NB4 (cell line): ENCODE measurements at regions not wholly inside any gene's neighbourhood (a gene's known extent, or its start where the extent isn't known, plus 50 kb on each side); places are given as distances from the start of the nearest gene placed in this dataset.

Experiments used
- DNase-seq: peaks from one replicate; pipeline ENCODE4 v3.0.0; 2010; ENCODE audit warnings: low read depth
- H3K4me3 ChIP-seq: one replicate; pipeline ENCODE4 v1.5.1; 2011; ENCODE audit warnings: mild to moderate bottlenecking, low read depth, low read length, moderate library complexity
- CTCF ChIP-seq: IDR thresholded peaks from one replicate; pipeline ENCODE4 v1.5.1; 2012; ENCODE audit warnings: low read depth, low read length
- MYC ChIP-seq: IDR thresholded peaks from 2 replicates; pipeline ENCODE4 v1.6.1; 2011; ENCODE audit warnings: low read depth, low read length
- POLR2A ChIP-seq: IDR thresholded peaks from 2 replicates; pipeline ENCODE4 v1.6.1; 2011; ENCODE audit warnings: mild to moderate bottlenecking; ENCODE audit not compliant: insufficient read length; ENCODE audit errors: extremely low read depth
- TF ChIP-seq, protein P1 (sequence below): IDR thresholded peaks from 2 replicates; pipeline ENCODE4 v1.6.1; 2011; ENCODE audit warnings: low read depth, low read length

DNA sequence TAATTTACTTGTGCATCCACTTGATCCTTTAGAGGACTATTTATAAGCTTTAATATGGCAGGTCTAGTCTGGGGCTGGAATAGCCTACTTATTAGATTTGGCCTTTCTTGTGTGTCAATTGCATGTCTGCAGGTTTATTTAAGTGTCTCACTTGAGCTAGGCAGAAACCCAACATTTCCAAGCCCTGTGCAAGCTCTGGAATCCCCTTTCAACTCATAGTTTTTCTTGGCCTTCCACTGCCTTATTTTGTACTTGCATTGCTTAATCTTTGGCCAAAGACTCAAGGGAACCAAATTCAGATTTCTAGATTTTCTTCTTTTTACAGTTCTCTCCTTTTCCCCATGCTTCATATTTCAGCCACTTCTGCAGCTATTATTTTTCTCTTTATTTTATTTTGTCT, 102.4 kb upstream of the RFX3 start:
- no peak for DNase-seq
- TF ChIP-seq CTCF (no peak), MYC (no peak), POLR2A (no peak)
- TF ChIP-seq, protein P1, sequence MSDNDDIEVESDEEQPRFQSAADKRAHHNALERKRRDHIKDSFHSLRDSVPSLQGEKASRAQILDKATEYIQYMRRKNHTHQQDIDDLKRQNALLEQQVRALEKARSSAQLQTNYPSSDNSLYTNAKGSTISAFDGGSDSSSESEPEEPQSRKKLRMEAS = no peak
- no peak overlapping the region for H3K4me3 ChIP-seq

DNA sequence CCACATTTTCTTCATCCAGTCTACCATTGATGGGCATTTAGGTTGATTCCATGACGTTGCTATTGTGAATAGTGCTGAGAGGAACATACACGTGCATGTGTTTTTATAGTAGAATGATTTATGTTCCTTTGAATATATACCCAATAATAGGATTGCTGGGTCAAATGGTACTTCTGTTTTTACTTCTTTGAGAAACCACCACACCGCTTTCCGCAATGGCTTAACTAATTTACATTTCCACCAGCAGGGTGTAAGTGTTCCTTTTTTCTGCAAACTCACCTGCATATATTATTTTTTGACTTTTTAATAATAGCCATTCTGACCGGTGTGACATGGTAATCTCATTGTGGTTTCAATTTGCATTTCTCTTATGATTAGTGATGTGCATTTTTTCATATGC, 82.2 kb upstream of the RFX3 start:
- H3K4me3 ChIP-seq = no peak overlapping the region
- TF ChIP-seq, protein P1 = no peak
- TF ChIP-seq CTCF (no peak), MYC (no peak), POLR2A (no peak)
- no peak for DNase-seq

- no peak for TF ChIP-seq POLR2A
- TF ChIP-seq, protein P1 = no peak
- no peak for TF ChIP-seq MYC
- no peak for TF ChIP-seq CTCF
- no peak overlapping the region for H3K4me3 ChIP-seq
- DNase-seq = no peak
Observed at GRCh38 chr9:3600672-3601071, 74.9 kb upstream of the RFX3 start.

DNA sequence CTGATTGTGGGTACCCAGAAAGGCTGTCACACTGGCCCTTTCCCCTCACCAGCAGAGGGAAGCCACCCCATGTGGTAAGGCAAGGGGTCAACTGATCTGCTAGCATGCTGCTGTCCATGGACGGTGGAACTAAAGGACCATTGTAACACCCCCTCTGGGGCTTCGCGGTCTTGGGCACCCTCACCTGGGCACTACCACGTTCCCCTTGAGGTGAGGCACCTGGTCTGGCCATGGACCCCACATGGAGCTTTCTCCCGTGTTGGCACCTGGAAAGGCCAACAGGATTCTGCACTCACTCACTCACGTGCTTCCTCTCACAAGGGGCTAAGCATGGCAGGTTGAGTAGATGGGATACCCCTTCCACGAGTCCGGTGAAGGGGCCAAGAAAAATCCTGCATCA, 72.0 kb upstream of the RFX3 start:
- TF ChIP-seq, protein P1 = no peak
- TF ChIP-seq POLR2A (no peak), MYC (no peak), CTCF (no peak)

DNA sequence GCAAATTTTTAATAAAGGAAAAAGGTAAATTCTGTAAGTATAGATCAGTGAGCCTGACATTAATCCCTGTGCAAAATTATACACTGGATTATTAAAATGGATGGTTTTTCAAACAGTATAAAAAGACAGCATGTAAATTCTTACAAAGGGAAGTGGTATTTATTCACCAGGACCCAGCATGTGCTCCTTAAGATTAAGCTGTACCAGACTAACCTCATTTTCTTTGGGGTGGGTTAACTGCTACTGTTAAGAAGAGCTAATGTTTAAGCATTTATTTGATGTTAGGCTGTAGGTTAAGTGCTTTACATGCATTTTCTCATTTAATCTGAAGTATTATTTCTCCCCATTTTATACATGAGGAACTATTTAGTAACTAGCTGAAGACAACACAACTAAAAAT, 60.3 kb upstream of the RFX3 start:
- TF ChIP-seq POLR2A (no peak), CTCF (no peak), MYC (no peak)
- TF ChIP-seq, protein P1 = no peak
- no peak overlapping the region for H3K4me3 ChIP-seq
- DNase-seq = no peak

More for the DNA sequence above, 72.0 kb upstream of the RFX3 start:
- H3K4me3 ChIP-seq = no peak overlapping the region
- no peak for DNase-seq

- TF ChIP-seq, protein P1 = no peak
- TF ChIP-seq CTCF (no peak), MYC (no peak), POLR2A (no peak)
- H3K4me3 ChIP-seq = no peak overlapping the region
- DNase-seq = peak; percentile 20
Observed at GRCh38 chr9:3585606-3586005, 59.8 kb upstream of the RFX3 start.
